ENCODE measurements at regions not wholly inside any gene's neighbourhood (a gene's known extent, or its start where the extent isn't known, plus 50 kb on each side); places are given as distances from the start of the nearest gene placed in this dataset.

DNA sequence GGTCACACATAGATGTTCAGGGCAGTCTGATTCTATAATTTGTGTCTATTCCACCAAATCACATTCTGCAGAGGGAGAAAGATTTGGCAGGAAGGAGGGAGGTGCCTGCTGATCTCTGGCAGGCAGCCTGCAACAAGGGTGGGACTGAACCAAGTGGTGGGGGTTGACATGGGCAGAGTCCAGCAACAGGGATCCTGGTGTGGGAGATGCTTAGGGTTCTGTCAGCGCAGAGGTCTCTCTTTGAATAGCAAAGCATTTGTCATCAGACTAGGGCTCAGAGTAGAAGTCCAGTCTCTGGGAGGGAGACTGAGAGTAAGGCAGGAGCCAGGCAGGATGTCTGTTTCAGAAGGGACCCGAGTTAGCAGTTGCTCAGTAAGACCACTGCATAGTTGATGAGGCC lies 94.6 kb downstream of the UTP18 start:
- H3K27me3 Mint-ChIP-seq = peaks cover 10% of the 10 kb centered on the region
- H3K4me3 Mint-ChIP-seq (ENCODE audit: low read depth) = no peak overlapping the region
- no peak for DNase-seq (ENCODE audit: low spot score, unreplicated experiment)
- H3K27ac Mint-ChIP-seq = peak overlapping the region; percentile 87
- no peaks in the 10 kb centered on the region for H3K9me3 Mint-ChIP-seq (ENCODE audit: low read depth)
- H3K36me3 Mint-ChIP-seq (ENCODE audit: insufficient read depth) = no peaks in the 10 kb centered on the region
- TF ChIP-seq, protein P1, sequence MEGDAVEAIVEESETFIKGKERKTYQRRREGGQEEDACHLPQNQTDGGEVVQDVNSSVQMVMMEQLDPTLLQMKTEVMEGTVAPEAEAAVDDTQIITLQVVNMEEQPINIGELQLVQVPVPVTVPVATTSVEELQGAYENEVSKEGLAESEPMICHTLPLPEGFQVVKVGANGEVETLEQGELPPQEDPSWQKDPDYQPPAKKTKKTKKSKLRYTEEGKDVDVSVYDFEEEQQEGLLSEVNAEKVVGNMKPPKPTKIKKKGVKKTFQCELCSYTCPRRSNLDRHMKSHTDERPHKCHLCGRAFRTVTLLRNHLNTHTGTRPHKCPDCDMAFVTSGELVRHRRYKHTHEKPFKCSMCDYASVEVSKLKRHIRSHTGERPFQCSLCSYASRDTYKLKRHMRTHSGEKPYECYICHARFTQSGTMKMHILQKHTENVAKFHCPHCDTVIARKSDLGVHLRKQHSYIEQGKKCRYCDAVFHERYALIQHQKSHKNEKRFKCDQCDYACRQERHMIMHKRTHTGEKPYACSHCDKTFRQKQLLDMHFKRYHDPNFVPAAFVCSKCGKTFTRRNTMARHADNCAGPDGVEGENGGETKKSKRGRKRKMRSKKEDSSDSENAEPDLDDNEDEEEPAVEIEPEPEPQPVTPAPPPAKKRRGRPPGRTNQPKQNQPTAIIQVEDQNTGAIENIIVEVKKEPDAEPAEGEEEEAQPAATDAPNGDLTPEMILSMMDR (IDR thresholded peaks at IDR 0.05; ENCODE audit: unreplicated experiment) = no peak
- no peaks in the 10 kb centered on the region for H3K4me1 Mint-ChIP-seq (ENCODE audit: low read depth)

DNA sequence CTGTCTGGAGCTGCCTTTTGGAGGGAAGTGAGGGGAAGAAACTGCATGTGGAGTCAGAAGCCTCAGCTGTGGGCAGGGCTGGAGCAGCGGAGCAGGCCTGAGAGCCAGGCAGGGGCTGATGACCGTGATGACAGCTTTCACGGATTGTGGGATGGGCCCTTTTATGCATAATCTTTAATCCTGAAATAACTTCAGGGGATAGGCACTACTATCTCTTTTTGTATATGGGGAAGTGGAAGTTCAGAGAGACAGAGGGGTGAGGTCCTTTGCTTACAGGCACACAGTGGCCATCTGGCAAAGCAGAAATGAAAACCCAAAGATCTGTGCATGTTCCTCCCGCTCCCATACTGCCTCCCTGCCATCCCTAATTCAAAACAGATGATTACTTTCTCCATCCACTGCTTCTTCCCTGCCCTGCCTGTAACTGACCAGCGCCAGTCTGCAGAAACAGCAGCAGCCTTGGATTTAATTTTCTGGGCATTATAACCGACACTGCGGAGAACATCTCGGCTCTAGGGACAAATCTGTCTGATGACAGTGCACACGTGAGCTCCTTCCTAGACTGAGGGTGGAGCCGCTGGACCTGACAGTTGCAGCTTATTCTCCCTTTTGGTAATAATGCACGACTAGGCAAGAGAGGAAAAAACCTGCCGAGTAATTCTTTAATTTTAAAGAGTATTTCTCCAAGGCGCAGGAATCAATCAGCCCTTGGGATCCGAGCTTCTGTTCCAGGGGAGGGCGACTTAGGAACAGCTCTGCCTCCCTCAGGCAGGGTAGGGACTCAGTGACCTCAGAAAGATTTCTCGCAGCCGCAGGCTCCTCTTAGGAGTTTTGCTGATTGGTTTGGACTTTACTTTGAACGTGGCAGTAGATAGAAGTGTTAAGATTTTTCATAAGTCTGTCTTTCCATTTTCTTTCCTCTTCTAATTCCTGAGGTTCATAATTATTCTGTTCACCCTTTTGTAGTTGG lies 95.4 kb downstream of the UTP18 start:
- H3K36me3 Mint-ChIP-seq (ENCODE audit: insufficient read depth) = no peaks in the 10 kb centered on the region
- peaks cover 10% of the 10 kb centered on the region for H3K27me3 Mint-ChIP-seq
- H3K4me1 Mint-ChIP-seq (ENCODE audit: low read depth) = no peaks in the 10 kb centered on the region
- no peak overlapping the region for H3K27ac Mint-ChIP-seq
- no peak overlapping the region for H3K4me3 Mint-ChIP-seq (ENCODE audit: low read depth)
- TF ChIP-seq, protein P1 (IDR thresholded peaks at IDR 0.05; ENCODE audit: unreplicated experiment) = no peak
- no peak for DNase-seq (ENCODE audit: low spot score, unreplicated experiment)
- H3K9me3 Mint-ChIP-seq (ENCODE audit: low read depth) = no peaks in the 10 kb centered on the region

DNA sequence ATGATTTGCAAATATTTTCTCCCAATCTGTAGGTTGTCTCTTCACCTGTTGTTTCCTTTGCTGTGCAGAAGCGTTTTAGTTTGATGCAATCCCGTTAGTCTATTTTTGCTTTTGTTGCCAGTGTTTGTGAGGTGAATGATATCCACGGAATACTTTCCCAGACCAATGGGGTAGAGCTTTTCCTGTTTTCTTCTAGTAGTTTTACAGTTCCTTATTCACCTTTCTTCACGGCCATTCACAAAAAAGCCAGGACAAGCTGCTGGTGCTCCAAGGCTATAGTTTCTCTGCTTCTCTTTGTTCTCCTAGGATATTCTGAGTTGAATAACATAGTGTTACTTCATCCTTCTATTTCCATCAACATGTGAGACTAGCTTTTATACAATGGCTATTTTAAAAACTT lies 98.7 kb downstream of the UTP18 start:
- Mint-ChIP-seq H3K4me3 (ENCODE audit: low read depth) (no peak overlapping the region), H3K4me1 (ENCODE audit: low read depth) (no peaks in the 10 kb centered on the region), H3K36me3 (ENCODE audit: insufficient read depth) (no peaks in the 10 kb centered on the region), H3K9me3 (ENCODE audit: low read depth) (no peaks in the 10 kb centered on the region), H3K27ac (no peak overlapping the region), H3K27me3 (peaks cover 13% of the 10 kb centered on the region)
- DNase-seq (ENCODE audit: low spot score, unreplicated experiment) = no peak
- TF ChIP-seq, protein P1 (IDR thresholded peaks at IDR 0.05; ENCODE audit: unreplicated experiment) = no peak

DNA sequence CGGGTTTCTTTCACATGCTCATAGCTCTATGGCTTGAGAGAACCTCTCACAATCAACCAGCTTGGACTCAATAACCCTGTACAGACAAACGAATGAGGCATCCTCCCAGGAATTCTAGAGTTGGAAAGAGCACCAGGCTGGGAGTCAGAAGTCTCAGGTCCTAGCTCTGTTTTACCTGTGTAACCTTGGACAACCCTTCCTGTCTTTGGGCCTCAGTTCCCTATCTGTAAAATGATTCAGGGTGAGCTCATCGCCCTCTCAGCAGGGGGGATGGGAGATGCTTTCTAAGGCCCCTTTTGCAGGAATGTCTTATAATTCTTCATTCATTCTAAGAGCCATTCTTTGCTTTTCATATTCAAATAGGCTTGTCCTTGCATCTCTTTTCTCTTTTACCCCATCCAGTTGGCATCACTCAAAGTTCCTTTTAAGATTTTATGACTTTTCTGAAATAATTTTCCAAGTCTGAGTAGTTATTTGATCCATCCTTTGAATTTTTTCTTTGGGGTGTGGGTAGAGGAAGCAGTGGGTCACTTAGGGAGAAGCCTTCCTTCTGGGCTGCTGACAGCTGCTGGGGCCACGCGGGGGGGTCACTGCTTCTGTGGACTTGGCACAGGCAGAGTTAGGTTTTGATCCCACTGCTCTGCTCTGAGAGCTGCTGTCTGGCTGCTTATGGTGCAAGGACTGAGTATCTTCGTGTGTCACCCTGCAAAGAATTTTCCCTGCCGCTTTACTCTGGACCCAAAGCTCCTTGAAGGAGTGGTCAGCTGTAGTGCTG lies 102.7 kb downstream of the UTP18 start:
- H3K36me3 Mint-ChIP-seq (ENCODE audit: insufficient read depth) = no peaks in the 10 kb centered on the region
- TF ChIP-seq, protein P1 (IDR thresholded peaks at IDR 0.05; ENCODE audit: unreplicated experiment) = no peak
- no peak for DNase-seq (ENCODE audit: low spot score, unreplicated experiment)
- H3K27ac Mint-ChIP-seq = no peak overlapping the region
- no peak overlapping the region for H3K4me3 Mint-ChIP-seq (ENCODE audit: low read depth)
- no peaks in the 10 kb centered on the region for H3K4me1 Mint-ChIP-seq (ENCODE audit: low read depth)
- H3K9me3 Mint-ChIP-seq (ENCODE audit: low read depth) = no peaks in the 10 kb centered on the region
- peaks cover 13% of the 10 kb centered on the region for H3K27me3 Mint-ChIP-seq

DNA sequence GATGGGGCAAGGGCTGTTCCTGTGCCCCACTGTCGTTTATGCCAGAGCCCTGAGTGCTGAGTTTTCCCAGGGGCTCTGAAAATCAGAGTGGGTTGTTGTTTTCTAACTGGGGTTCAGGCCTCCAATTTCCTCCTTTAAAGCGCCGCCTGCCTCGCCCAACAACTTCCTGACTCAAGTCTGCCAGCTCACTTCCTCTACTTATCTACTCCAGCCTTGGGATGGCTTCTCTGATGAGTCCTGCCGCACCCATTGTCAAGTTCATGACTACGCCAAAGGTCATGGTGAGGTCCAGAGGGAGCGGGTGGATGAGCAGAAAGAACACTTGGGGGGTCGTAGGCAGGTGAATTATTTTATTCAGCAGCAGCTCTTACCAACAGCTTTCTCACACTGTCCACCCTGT lies 104.7 kb downstream of the UTP18 start:
- Mint-ChIP-seq H3K4me3 (ENCODE audit: low read depth) (no peak overlapping the region), H3K27me3 (peaks cover 13% of the 10 kb centered on the region), H3K27ac (no peak overlapping the region), H3K36me3 (ENCODE audit: insufficient read depth) (no peaks in the 10 kb centered on the region), H3K4me1 (ENCODE audit: low read depth) (no peaks in the 10 kb centered on the region), H3K9me3 (ENCODE audit: low read depth) (no peaks in the 10 kb centered on the region)
- no peak for DNase-seq (ENCODE audit: low spot score, unreplicated experiment)
- TF ChIP-seq, protein P1 (IDR thresholded peaks at IDR 0.05; ENCODE audit: unreplicated experiment) = no peak
